HCT116 (cell line): ENCODE measurements at regions not wholly inside any gene's neighbourhood (a gene's known extent, or its start where the extent isn't known, plus 50 kb on each side); places are given as distances from the start of the nearest gene placed in this dataset.

ENCODE experiments used
- ATAC-seq: fragments of 200-7000 bp; cut with Tn5 transposase; 2 replicates; pipeline ENCODE4 v1.9.1; 2020; ENCODE audit warnings: mild to moderate bottlenecking, moderate library complexity
- BruUV-seq: library from RNA; stranded (reverse); fragments of 400-500 nt; replicated peaks from 2 replicates; lab custom pipeline; 2021; lab: Mats Ljungman, UMichigan
- CTCF ChIA-PET: fragments of 300-600 bp; sonication (Branson Sonifier 250); formaldehyde crosslinking; loops from one replicate; lab custom pipeline; 2021; ENCODE audit warnings: antibody characterized with exemption; lab: Charles Lee
- POLR2A ChIA-PET: fragments of 300-600, 350-600 bp; sonication (Branson Sonifier 250); formaldehyde crosslinking; loops from one replicate; lab custom pipeline; 2021; ENCODE audit warnings: antibody characterized with exemption; lab: Charles Lee
- RAD21 ChIA-PET, 2 experiments: fragments of 300-600 bp; sonication (Branson Sonifier 250); formaldehyde crosslinking; loops; one replicate each; lab custom pipeline; 2023; ENCODE audit warnings: low total read pairs in 2 of 2; ENCODE audit not compliant: uncharacterized antibody in 2 of 2, unreplicated experiment in 2 of 2, low non-redundant PET in 1 of 2; lab: Charles Lee
- DNase-seq: peaks from one replicate; pipeline ENCODE4 v3.0.0-alpha.2; 2010; ENCODE audit warnings: low read depth, low spot score
- H2AFZ ChIP-seq: fragments of 200-600 bp; shearing (Covaris generic), sonication (generic); 2 replicates; pipeline ENCODE4 v1.6.1; 2017; ENCODE audit warnings: low read depth, mixed run types, mixed read lengths, antibody characterized with exemption, low read length; ENCODE audit not compliant: poor library complexity, severe bottlenecking
- H3K27ac ChIP-seq: 2 replicates; pipeline ENCODE4 v1.5.1; 2012; ENCODE audit warnings: low read depth, low read length
- H3K27me3 ChIP-seq: fragments of 200-600 bp; sonication (generic); 2 replicates; pipeline ENCODE4 v1.6.1; 2016; ENCODE audit warnings: mixed run types, low read length, mixed read lengths; ENCODE audit not compliant: insufficient read depth
- H3K36me3 ChIP-seq, 2 experiments: fragments of 200-500 bp in 1 of 2; fragments of 200-600 bp in 1 of 2; sonication (Bioruptor generic) in 1 of 2; sonication (generic) in 1 of 2; 2 replicates each; pipeline versions ENCODE4 v1.5.1 to v1.6.1; 2014 to 2016; ENCODE audit warnings: low read length in 2 of 2, inconsistent platforms in 1 of 2, mixed read lengths in 1 of 2, mixed run types in 1 of 2; ENCODE audit not compliant: insufficient read depth in 2 of 2, control insufficient read depth in 1 of 2
- H3K4me1 ChIP-seq, 2 experiments: fragments of 200-600 bp in 1 of 2; sonication (generic) in 1 of 2; 2 replicates each; pipeline versions ENCODE4 v1.5.1 to v1.6.1; 2012 to 2017; ENCODE audit warnings: low read length in 2 of 2, inconsistent platforms in 1 of 2, mild to moderate bottlenecking in 1 of 2, mixed read lengths in 1 of 2, mixed run types in 1 of 2, moderate library complexity in 1 of 2; ENCODE audit not compliant: insufficient read depth in 2 of 2, control insufficient read depth in 1 of 2
- H3K4me2 ChIP-seq: fragments of 200-600 bp; sonication (generic); 2 replicates; pipeline ENCODE4 v1.6.1; 2017; ENCODE audit warnings: mixed run types, low read length, mixed read lengths
- H3K4me3 ChIP-seq, 2 experiments: fragments of 200-600 bp in 1 of 2; sonication (generic) in 1 of 2; replicated peaks in 1 of 2; 2 replicates each; pipeline ENCODE4 v1.5.1; 2011 to 2016; ENCODE audit warnings: low read length in 2 of 2, control low read depth in 1 of 2, low read depth in 1 of 2, mild to moderate bottlenecking in 1 of 2, mixed read lengths in 1 of 2, mixed run types in 1 of 2
- H3K79me2 ChIP-seq: fragments of 200-600 bp; sonication (generic); 2 replicates; pipeline ENCODE4 v1.6.1; 2017; ENCODE audit warnings: mild to moderate bottlenecking, mixed run types, low read length, moderate library complexity, mixed read lengths; ENCODE audit not compliant: insufficient read depth
- H3K9ac ChIP-seq: fragments of 200-600 bp; sonication (generic); 2 replicates; pipeline ENCODE4 v1.6.1; 2016; ENCODE audit warnings: low read length, mixed read lengths
- H3K9me2 ChIP-seq: fragments of 200-600 bp; sonication (generic), shearing (Covaris generic); 2 replicates; pipeline ENCODE4 v1.6.1; 2017; ENCODE audit warnings: mixed run types, mild to moderate bottlenecking, moderate library complexity; ENCODE audit not compliant: insufficient read depth
- H3K9me3 ChIP-seq, 2 experiments: fragments of 200-500 bp in 1 of 2; fragments of 200-600 bp in 1 of 2; sonication (Bioruptor generic) in 1 of 2; sonication (generic) in 1 of 2; 2 replicates each; pipeline ENCODE4 v1.6.1; 2014 to 2017; ENCODE audit warnings: low read length in 2 of 2, mixed read lengths in 2 of 2, inconsistent platforms in 1 of 2, low read depth in 1 of 2, mild to moderate bottlenecking in 1 of 2, mixed run types in 1 of 2, moderate library complexity in 1 of 2; ENCODE audit not compliant: control insufficient read depth in 1 of 2, insufficient read depth in 1 of 2
- H4K20me1 ChIP-seq: fragments of 200-600 bp; sonication (generic), shearing (Covaris generic); 2 replicates; pipeline ENCODE4 v1.6.1; 2017; ENCODE audit warnings: mixed run types, mild to moderate bottlenecking, moderate library complexity; ENCODE audit not compliant: insufficient read depth
- CBX3 ChIP-seq: IDR thresholded peaks from 2 replicates; pipeline ENCODE4 v1.6.1; 2012; ENCODE audit warnings: low read depth
- EGR1 ChIP-seq: IDR thresholded peaks from 2 replicates; pipeline ENCODE4 v1.6.1; 2012; ENCODE audit warnings: low read depth
- ELF1 ChIP-seq: IDR thresholded peaks from 2 replicates; pipeline ENCODE4 v1.6.1; 2012; ENCODE audit warnings: low read depth, borderline replicate concordance
- EZH2 ChIP-seq: fragments of 200-600 bp; sonication (generic); IDR thresholded peaks from 2 replicates; pipeline ENCODE4 v1.6.1; 2017; ENCODE audit warnings: antibody characterized with exemption, mixed run types
- EZH2phosphoT487 ChIP-seq: fragments of 200-600 bp; IDR thresholded peaks from 2 replicates; pipeline ENCODE4 v1.6.1; 2018; ENCODE audit warnings: antibody characterized with exemption, borderline replicate concordance
- FOSL1 ChIP-seq: IDR thresholded peaks from 2 replicates; pipeline ENCODE4 v1.6.1; 2012; ENCODE audit warnings: low read depth
- JUND ChIP-seq: IDR thresholded peaks from 2 replicates; pipeline ENCODE4 v1.6.1; 2012
- POLR2A ChIP-seq: IDR thresholded peaks from 2 replicates; pipeline ENCODE4 v1.7.0; 2011; ENCODE audit warnings: borderline replicate concordance; ENCODE audit not compliant: insufficient read depth, insufficient read length; ENCODE audit errors: extremely low read depth
- RAD21 ChIP-seq: IDR thresholded peaks from 2 replicates; pipeline ENCODE4 v1.6.1; 2012; ENCODE audit warnings: low read depth, mild to moderate bottlenecking
- SP1 ChIP-seq: IDR thresholded peaks from 2 replicates; pipeline ENCODE4 v1.6.1; 2012; ENCODE audit warnings: low read depth
- TCF7L2 ChIP-seq: IDR thresholded peaks from 2 replicates; pipeline ENCODE4 v1.7.0; 2011; ENCODE audit warnings: borderline replicate concordance, inconsistent platforms; ENCODE audit not compliant: insufficient read depth, insufficient read length; ENCODE audit errors: extremely low read depth
- YY1 ChIP-seq: IDR thresholded peaks from 2 replicates; pipeline ENCODE4 v1.6.1; 2011; ENCODE audit warnings: low read length, low read depth, moderate library complexity, mild to moderate bottlenecking; ENCODE audit not compliant: insufficient replicate concordance; ENCODE audit errors: extremely low read depth
- ZNF274 ChIP-seq: fragments of 200-500 bp; sonication (Bioruptor generic); IDR thresholded peaks from 2 replicates; pipeline ENCODE4 v1.6.1; 2014; ENCODE audit warnings: mild to moderate bottlenecking, low read depth, low read length, inconsistent platforms
- intact Hi-C: fragments of 100-400 bp; cut with micrococcal nuclease; formaldehyde crosslinking; loops from 2 replicates; pipeline ENCODE4 v1.10.0; 2022
- TF ChIP-seq, protein P1 (sequence below): IDR thresholded peaks from 2 replicates; pipeline ENCODE4 v1.6.1; 2012
- TF ChIP-seq, protein P2 (sequence below), 3 experiments: fragments of 200-600 bp in 1 of 3; sonication (generic) in 1 of 3; IDR thresholded peaks in 2 of 3; conservative IDR thresholded peaks in 1 of 3; 2 replicates each; pipeline ENCODE4 v1.5.1; 2012 to 2017; ENCODE audit warnings: low read depth in 2 of 3, low read length in 2 of 3, antibody characterized with exemption in 1 of 3, borderline replicate concordance in 1 of 3, control low read depth in 1 of 3, mild to moderate bottlenecking in 1 of 3, mixed read lengths in 1 of 3, mixed run types in 1 of 3, moderate library complexity in 1 of 3; ENCODE audit not compliant: insufficient read depth in 1 of 3
- TF ChIP-seq, protein P3 (sequence below): IDR thresholded peaks from 2 replicates; pipeline ENCODE4 v1.6.1; 2011; ENCODE audit warnings: mild to moderate bottlenecking, low read length, moderate library complexity; ENCODE audit not compliant: insufficient replicate concordance; ENCODE audit errors: extremely low read depth

DNA sequence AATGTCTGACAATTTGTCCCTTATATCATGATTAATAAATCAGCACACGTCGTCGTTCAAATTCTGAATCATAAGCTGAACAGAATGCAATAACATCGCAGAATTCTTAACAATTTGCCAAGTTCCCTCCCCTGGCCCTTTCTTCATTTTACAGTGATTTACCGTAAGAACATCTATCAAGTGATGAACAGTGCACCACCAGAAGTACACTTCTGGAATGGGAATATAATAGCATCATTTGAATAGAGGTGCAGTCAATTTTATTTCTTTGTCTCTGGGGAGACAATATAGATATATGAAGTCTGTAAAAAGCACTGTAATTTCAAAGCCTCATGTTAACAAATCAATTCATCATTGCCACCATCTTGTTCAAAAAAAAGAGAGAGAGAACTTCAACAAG is 145.1 kb upstream of the SMLR1 start:
- Histone ChIP-seq H4K20me1 (no peaks in the 10 kb centered on the region), H3K36me3 (no peaks in the 10 kb centered on the region), H3K9me3 (no peaks in the 10 kb centered on the region), H3K4me3 (no peak overlapping the region), H3K4me1 (peaks cover 7% of the 10 kb centered on the region in 2 experiments; a peak in 3 of 4 replicates), H3K9me2 (no peaks in the 10 kb centered on the region), H3K9ac (no peak overlapping the region), H3K27me3 (no peaks in the 10 kb centered on the region)
- no peak for ATAC-seq
- ChIA-PET POLR2A (no interaction called here), CTCF (no interaction called here)
- no TSS peak for BruUV-seq
- no peak for DNase-seq
- TF ChIP-seq CBX3: no peak
- no peak for TF ChIP-seq YY1
- TF ChIP-seq ZNF274: no peak
- TF ChIP-seq TCF7L2: no peak
- TF ChIP-seq, all 23 proteins: peak for 0
- H3K27ac ChIP-seq: no peak overlapping the region
- H2AFZ ChIP-seq: no peak overlapping the region
- RAD21 ChIA-PET: no interaction called here
- H3K79me2 ChIP-seq: no peaks in the 10 kb centered on the region
- intact Hi-C loops: no loop called here
- no peak overlapping the region for H3K4me2 ChIP-seq

DNA sequence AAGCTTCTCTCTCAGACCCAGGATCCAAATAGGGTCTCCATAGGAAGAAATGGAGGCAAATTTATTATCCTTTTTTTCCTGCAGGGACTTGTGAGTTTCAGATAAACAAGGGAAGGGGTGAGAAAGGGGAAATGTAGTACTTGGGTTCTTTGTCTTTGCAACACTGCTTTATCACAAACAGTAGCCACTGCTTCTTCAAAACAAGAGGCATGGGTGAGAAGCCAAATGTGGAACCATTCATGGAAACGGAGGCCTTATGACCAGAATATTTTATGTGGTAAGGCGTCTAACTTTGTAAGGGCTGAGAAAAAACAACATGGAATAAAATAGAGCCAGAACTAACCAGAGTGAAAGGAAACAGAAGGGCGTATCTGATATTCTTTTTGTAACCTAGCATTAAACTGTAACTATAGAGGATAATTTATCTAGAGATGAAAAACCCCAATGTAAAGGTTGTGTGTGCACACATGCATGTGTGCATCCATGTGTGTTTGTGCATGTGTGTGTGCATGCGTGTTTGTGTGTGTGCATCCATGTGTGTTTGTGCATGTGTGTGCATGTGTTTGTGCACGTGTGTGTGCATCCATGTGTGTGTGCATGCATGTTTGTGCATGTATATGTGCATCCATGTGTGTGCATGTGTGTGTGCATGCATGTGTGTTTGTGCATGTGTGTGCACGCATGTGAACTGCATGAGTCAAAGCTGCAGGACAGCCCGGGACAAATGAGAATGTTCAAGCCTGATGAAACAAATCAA is 143.3 kb upstream of the SMLR1 start:
- H3K9me3 ChIP-seq: no peaks in the 10 kb centered on the region

More for the DNA sequence above, 143.3 kb upstream of the SMLR1 start:
- no peak overlapping the region for H2AFZ ChIP-seq
- H4K20me1 ChIP-seq: no peaks in the 10 kb centered on the region
- no peak overlapping the region for H3K9ac ChIP-seq
- DNase-seq (no peak), ATAC-seq (no peak)
- RAD21 ChIA-PET: no interaction called here
- CTCF ChIA-PET: no interaction called here
- intact Hi-C loops: no loop called here
- BruUV-seq: no TSS peak
- H3K4me2 ChIP-seq: no peak overlapping the region
- H3K27me3 ChIP-seq: no peaks in the 10 kb centered on the region
- H3K36me3 ChIP-seq: no peaks in the 10 kb centered on the region
- no peaks in the 10 kb centered on the region for H3K79me2 ChIP-seq
- H3K27ac ChIP-seq: no peak overlapping the region
- H3K4me1 ChIP-seq: peaks cover 7% of the 10 kb centered on the region in 2 experiments; a peak in 3 of 4 replicates
- no peak overlapping the region for H3K4me3 ChIP-seq
- POLR2A ChIA-PET: no interaction called here
- no peak for TF ChIP-seq SP1
- TF ChIP-seq, protein P1, sequence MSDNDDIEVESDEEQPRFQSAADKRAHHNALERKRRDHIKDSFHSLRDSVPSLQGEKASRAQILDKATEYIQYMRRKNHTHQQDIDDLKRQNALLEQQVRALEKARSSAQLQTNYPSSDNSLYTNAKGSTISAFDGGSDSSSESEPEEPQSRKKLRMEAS: no peak
- no peak for TF ChIP-seq FOSL1
- no peak for TF ChIP-seq RAD21
- no peak for TF ChIP-seq EZH2
- no peak for TF ChIP-seq POLR2A
- no peak for TF ChIP-seq EGR1
- no peak for TF ChIP-seq TCF7L2
- no peak for TF ChIP-seq ZNF274
- no peak for TF ChIP-seq EZH2phosphoT487
- no peak for TF ChIP-seq YY1
- no peak for TF ChIP-seq ELF1
- TF ChIP-seq, protein P2, sequence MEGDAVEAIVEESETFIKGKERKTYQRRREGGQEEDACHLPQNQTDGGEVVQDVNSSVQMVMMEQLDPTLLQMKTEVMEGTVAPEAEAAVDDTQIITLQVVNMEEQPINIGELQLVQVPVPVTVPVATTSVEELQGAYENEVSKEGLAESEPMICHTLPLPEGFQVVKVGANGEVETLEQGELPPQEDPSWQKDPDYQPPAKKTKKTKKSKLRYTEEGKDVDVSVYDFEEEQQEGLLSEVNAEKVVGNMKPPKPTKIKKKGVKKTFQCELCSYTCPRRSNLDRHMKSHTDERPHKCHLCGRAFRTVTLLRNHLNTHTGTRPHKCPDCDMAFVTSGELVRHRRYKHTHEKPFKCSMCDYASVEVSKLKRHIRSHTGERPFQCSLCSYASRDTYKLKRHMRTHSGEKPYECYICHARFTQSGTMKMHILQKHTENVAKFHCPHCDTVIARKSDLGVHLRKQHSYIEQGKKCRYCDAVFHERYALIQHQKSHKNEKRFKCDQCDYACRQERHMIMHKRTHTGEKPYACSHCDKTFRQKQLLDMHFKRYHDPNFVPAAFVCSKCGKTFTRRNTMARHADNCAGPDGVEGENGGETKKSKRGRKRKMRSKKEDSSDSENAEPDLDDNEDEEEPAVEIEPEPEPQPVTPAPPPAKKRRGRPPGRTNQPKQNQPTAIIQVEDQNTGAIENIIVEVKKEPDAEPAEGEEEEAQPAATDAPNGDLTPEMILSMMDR (IDR thresholded peaks at IDR 0.05 in 2 of 3, conservative IDR thresholded peaks at IDR 0.05 in 1 of 3; ENCODE audit: borderline replicate concordance in 1 of 3, insufficient read depth in 1 of 3, low read depth in 2 of 3, low read length in 2 of 3): no peak
- no peak for TF ChIP-seq JUND
- TF ChIP-seq, protein P3, sequence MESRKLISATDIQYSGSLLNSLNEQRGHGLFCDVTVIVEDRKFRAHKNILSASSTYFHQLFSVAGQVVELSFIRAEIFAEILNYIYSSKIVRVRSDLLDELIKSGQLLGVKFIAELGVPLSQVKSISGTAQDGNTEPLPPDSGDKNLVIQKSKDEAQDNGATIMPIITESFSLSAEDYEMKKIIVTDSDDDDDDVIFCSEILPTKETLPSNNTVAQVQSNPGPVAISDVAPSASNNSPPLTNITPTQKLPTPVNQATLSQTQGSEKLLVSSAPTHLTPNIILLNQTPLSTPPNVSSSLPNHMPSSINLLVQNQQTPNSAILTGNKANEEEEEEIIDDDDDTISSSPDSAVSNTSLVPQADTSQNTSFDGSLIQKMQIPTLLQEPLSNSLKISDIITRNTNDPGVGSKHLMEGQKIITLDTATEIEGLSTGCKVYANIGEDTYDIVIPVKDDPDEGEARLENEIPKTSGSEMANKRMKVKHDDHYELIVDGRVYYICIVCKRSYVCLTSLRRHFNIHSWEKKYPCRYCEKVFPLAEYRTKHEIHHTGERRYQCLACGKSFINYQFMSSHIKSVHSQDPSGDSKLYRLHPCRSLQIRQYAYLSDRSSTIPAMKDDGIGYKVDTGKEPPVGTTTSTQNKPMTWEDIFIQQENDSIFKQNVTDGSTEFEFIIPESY: no peak
- no peaks in the 10 kb centered on the region for H3K9me2 ChIP-seq
